H1 (cell line): ENCODE measurements at regions not wholly inside any gene's neighbourhood (a gene's known extent, or its start where the extent isn't known, plus 50 kb on each side); places are given as distances from the start of the nearest gene placed in this dataset.

ENCODE experiments used
- BACH1 ChIP-seq: IDR thresholded peaks from 2 replicates; pipeline ENCODE4 v1.6.1; 2012; ENCODE audit warnings: low read length, improper control_type of control experiment
- BRCA1 ChIP-seq: IDR thresholded peaks from 2 replicates; pipeline ENCODE4 v1.6.1; 2012; ENCODE audit warnings: low read depth, low read length, improper control_type of control experiment
- CTBP2 ChIP-seq: IDR thresholded peaks from 2 replicates; pipeline ENCODE4 v1.7.0; 2011; ENCODE audit warnings: borderline replicate concordance, mild to moderate bottlenecking, moderate library complexity, mixed read lengths, low read length; ENCODE audit not compliant: insufficient read depth, insufficient read length
- MAFK ChIP-seq: IDR thresholded peaks from 2 replicates; pipeline ENCODE4 v1.6.1; 2012; ENCODE audit warnings: low read depth, mild to moderate bottlenecking, improper control_type of control experiment, low read length
- RNF2 ChIP-seq: fragments of 200-900, 300-1000 bp; sonication (generic); IDR thresholded peaks from 2 replicates; pipeline ENCODE4 v1.7.1; 2016; ENCODE audit warnings: borderline replicate concordance, low read depth, mild to moderate bottlenecking, antibody characterized with exemption, low read length; ENCODE audit not compliant: poor library complexity, severe bottlenecking; ENCODE audit errors: missing control alignments
- TAF7 ChIP-seq: optimal IDR thresholded peaks from 2 replicates; pipeline ENCODE3; 2011; ENCODE audit warnings: low read depth, mild to moderate bottlenecking, inconsistent platforms, low read length, moderate library complexity, borderline replicate concordance
- ZNF274 ChIP-seq: IDR thresholded peaks from 2 replicates; pipeline ENCODE4 v1.7.0; 2012; ENCODE audit warnings: low read length, borderline replicate concordance; ENCODE audit errors: extremely low read depth

DNA sequence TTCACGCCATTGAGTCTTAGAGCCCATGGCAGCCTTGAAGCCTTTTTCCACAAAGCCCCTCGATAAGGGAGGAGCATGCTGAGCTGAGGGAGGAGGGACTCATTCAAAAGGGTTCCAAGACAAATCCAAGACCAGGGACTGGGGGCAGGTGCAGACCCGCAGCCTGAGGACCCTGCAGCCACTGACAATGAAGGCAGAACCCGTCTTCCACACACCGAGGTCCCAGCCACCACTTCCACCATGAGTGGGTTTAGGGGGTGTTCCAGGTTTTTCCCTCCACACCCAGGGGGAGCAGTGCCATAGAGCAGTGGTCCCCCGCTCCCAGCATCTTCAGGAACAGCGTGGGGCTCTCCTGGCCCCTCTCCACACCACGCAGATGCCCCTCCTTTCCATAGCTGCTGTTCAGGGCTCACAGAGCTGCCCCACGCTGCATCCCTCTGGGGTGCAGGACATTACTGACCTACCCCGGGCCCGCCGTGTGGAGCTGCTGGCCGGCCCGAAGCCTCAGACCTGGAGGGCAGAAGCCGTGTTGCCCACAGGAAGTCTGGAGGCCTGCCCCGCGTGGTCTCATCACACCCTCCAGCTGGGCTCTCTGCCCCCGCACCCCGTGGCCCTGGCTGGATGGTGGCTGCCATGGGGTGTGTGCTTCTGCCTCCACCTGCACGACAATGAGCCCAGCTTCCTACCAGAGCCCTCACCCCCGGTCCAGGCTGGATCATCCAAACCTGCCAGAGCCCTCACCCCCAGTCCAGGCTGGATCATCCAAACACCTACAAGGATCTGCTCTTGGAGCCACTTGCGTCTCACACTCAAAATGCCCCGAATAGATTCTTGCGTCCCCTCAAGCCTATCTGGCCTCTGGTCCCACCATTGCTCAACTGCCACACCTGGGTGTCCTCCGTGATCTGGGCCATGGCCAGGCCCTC, 220.0 kb upstream of the TCERG1L start (continued):
- TF ChIP-seq BRCA1, result no peak
- no peak for TF ChIP-seq MAFK
- TF ChIP-seq TAF7, result no peak
- no peak for TF ChIP-seq ZNF274
- no peak for TF ChIP-seq BACH1
- TF ChIP-seq RNF2, result no peak
- no peak for TF ChIP-seq CTBP2
- TF ChIP-seq, all 59 proteins: peak for 0
